ENCODE measurements at regions not wholly inside any gene's neighbourhood (a gene's known extent, or its start where the extent isn't known, plus 50 kb on each side); places are given as distances from the start of the nearest gene placed in this dataset.

GRCh38 chr20:40961686-40962640, 66.7 kb upstream of the TOP1 start:
- ATAC-seq, result peak in 1 of 2 donors; percentile 25

- peak; percentile 79 to 81 for ATAC-seq
Observed at GRCh38 chr20:40962733-40963504, 65.7 kb upstream of the TOP1 start.

- no peak for ATAC-seq
Observed at GRCh38 chr20:40963505-40963845, 65.1 kb upstream of the TOP1 start.

- ATAC-seq, result no peak
Observed at GRCh38 chr20:40965671-40966070, 63.0 kb upstream of the TOP1 start.

- ATAC-seq, result no peak
Observed at GRCh38 chr20:40966103-40966502, 62.5 kb upstream of the TOP1 start.

- no peak for ATAC-seq
Observed at GRCh38 chr20:40966516-40967185, 62.0 kb upstream of the TOP1 start.

- no peak for ATAC-seq
Observed at GRCh38 chr20:40967700-40968099, 60.9 kb upstream of the TOP1 start.

GRCh38 chr20:40968816-40969562, 59.6 kb upstream of the TOP1 start:
- peak; percentile 86 to 90 for ATAC-seq

GRCh38 chr20:40970218-40970617, 58.4 kb upstream of the TOP1 start:
- ATAC-seq, result no peak

GRCh38 chr20:40977218-40977617, 51.4 kb upstream of the TOP1 start:
- ATAC-seq, result no peak

- no peak for ATAC-seq
Observed at GRCh38 chr20:40978761-40979160, 49.9 kb upstream of the TOP1 start.
